SK-N-SH (cell line): ENCODE measurements at regions not wholly inside any gene's neighbourhood (a gene's known extent, or its start where the extent isn't known, plus 50 kb on each side); places are given as distances from the start of the nearest gene placed in this dataset.

ENCODE experiments used
- ELF1 ChIP-seq: IDR thresholded peaks from 2 replicates; pipeline ENCODE4 v1.4.0; 2012
- EP300 ChIP-seq, 2 experiments: IDR thresholded peaks; 2 replicates each; pipeline versions ENCODE4 v1.4.0 to v1.6.1; 2012; ENCODE audit warnings: borderline replicate concordance in 1 of 2, low read depth in 1 of 2, low read length in 1 of 2
- EZH2phosphoT487 ChIP-seq: fragments of 200-600 bp; sonication (generic); IDR thresholded peaks from 2 replicates; pipeline ENCODE4 v1.6.1; 2017; ENCODE audit warnings: low read depth, mixed run types, mild to moderate bottlenecking, antibody characterized with exemption, moderate library complexity, borderline replicate concordance
- FOXM1 ChIP-seq: IDR thresholded peaks from 2 replicates; pipeline ENCODE4 v1.4.0; 2012; ENCODE audit warnings: low read depth, mild to moderate bottlenecking
- NRF1 ChIP-seq: IDR thresholded peaks from 2 replicates; pipeline ENCODE4 v1.6.1; 2012; ENCODE audit warnings: low read depth, mild to moderate bottlenecking, low read length
- RCOR1 ChIP-seq: fragments of 150-350 bp; IDR thresholded peaks from 2 replicates; pipeline ENCODE4 v1.6.1; 2017; ENCODE audit warnings: antibody characterized with exemption, low read length
- RFX5 ChIP-seq: IDR thresholded peaks from 2 replicates; pipeline ENCODE4 v1.6.1; 2012; ENCODE audit warnings: mild to moderate bottlenecking, improper control_type of control experiment, low read length
- SMC3 ChIP-seq: IDR thresholded peaks from 2 replicates; pipeline ENCODE4 v1.6.1; 2012; ENCODE audit warnings: low read depth, low read length, improper control_type of control experiment
- TAF1 ChIP-seq: IDR thresholded peaks from 2 replicates; pipeline ENCODE4 v1.6.1; 2012; ENCODE audit warnings: low read depth, mild to moderate bottlenecking, low read length, moderate library complexity, borderline replicate concordance
- TF ChIP-seq, protein P1 (sequence below): fragments of 200-600 bp; sonication (generic); IDR thresholded peaks from 2 replicates; pipeline ENCODE4 v1.6.1; 2017; ENCODE audit warnings: antibody characterized with exemption, mild to moderate bottlenecking, moderate library complexity
- TF ChIP-seq, protein P2 (sequence below): IDR thresholded peaks from 2 replicates; pipeline ENCODE4; 2012
- TF ChIP-seq, protein P3 (sequence below): IDR thresholded peaks from 2 replicates; pipeline ENCODE4 v1.6.1; 2012; ENCODE audit warnings: mild to moderate bottlenecking, low read depth, low read length, moderate library complexity

DNA sequence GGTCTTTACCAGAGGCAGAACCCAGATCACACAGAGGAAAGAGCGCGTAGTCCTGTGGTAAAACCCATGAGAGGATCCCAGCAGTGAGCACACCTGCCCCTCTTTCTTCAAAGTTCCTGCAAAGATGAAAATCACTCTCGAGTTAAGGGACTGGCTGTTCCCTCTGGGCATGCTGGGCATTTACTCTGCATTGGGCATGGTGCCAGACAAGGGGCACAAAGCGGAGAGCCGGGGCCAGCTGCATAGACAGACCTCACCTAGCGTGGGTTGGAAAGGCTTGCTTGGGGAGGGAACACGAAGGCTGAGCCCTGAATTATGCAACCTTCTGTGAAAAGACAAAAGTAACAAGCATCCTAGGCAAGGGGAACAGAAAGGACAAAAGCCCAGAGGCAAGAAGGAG is 120.0 kb upstream of the TCERG1L start:
- TF ChIP-seq, protein P1, sequence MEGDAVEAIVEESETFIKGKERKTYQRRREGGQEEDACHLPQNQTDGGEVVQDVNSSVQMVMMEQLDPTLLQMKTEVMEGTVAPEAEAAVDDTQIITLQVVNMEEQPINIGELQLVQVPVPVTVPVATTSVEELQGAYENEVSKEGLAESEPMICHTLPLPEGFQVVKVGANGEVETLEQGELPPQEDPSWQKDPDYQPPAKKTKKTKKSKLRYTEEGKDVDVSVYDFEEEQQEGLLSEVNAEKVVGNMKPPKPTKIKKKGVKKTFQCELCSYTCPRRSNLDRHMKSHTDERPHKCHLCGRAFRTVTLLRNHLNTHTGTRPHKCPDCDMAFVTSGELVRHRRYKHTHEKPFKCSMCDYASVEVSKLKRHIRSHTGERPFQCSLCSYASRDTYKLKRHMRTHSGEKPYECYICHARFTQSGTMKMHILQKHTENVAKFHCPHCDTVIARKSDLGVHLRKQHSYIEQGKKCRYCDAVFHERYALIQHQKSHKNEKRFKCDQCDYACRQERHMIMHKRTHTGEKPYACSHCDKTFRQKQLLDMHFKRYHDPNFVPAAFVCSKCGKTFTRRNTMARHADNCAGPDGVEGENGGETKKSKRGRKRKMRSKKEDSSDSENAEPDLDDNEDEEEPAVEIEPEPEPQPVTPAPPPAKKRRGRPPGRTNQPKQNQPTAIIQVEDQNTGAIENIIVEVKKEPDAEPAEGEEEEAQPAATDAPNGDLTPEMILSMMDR, result no peak
- TF ChIP-seq EZH2phosphoT487, result no peak
- no peak for TF ChIP-seq SMC3
- TF ChIP-seq, protein P2, sequence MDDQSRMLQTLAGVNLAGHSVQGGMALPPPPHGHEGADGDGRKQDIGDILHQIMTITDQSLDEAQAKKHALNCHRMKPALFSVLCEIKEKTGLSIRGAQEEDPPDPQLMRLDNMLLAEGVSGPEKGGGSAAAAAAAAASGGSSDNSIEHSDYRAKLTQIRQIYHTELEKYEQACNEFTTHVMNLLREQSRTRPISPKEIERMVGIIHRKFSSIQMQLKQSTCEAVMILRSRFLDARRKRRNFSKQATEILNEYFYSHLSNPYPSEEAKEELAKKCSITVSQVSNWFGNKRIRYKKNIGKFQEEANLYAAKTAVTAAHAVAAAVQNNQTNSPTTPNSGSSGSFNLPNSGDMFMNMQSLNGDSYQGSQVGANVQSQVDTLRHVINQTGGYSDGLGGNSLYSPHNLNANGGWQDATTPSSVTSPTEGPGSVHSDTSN, result no peak
- TF ChIP-seq, protein P3, sequence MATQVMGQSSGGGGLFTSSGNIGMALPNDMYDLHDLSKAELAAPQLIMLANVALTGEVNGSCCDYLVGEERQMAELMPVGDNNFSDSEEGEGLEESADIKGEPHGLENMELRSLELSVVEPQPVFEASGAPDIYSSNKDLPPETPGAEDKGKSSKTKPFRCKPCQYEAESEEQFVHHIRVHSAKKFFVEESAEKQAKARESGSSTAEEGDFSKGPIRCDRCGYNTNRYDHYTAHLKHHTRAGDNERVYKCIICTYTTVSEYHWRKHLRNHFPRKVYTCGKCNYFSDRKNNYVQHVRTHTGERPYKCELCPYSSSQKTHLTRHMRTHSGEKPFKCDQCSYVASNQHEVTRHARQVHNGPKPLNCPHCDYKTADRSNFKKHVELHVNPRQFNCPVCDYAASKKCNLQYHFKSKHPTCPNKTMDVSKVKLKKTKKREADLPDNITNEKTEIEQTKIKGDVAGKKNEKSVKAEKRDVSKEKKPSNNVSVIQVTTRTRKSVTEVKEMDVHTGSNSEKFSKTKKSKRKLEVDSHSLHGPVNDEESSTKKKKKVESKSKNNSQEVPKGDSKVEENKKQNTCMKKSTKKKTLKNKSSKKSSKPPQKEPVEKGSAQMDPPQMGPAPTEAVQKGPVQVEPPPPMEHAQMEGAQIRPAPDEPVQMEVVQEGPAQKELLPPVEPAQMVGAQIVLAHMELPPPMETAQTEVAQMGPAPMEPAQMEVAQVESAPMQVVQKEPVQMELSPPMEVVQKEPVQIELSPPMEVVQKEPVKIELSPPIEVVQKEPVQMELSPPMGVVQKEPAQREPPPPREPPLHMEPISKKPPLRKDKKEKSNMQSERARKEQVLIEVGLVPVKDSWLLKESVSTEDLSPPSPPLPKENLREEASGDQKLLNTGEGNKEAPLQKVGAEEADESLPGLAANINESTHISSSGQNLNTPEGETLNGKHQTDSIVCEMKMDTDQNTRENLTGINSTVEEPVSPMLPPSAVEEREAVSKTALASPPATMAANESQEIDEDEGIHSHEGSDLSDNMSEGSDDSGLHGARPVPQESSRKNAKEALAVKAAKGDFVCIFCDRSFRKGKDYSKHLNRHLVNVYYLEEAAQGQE, result no peak
- TF ChIP-seq NRF1, result no peak
- TF ChIP-seq EP300 (IDR thresholded peaks at IDR 0.05; ENCODE audit: borderline replicate concordance in 1 of 2, low read depth in 1 of 2, low read length in 1 of 2), result no peak
- no peak for TF ChIP-seq FOXM1
- no peak for TF ChIP-seq RCOR1
- no peak for TF ChIP-seq RFX5
- TF ChIP-seq TAF1, result no peak
- no peak for TF ChIP-seq ELF1
